Stimulated activated CD4-positive, alpha-beta T cell treated with anti-CD3 and anti-CD28 coated beads, TNF-alpha, amount 100 ng/mL, for 48 hours (primary cell): ENCODE measurements at regions not wholly inside any gene's neighbourhood (a gene's known extent, or its start where the extent isn't known, plus 50 kb on each side); places are given as distances from the start of the nearest gene placed in this dataset.

ENCODE experiments used
- DNase-seq, 3 donors: peaks; one replicate each; pipeline ENCODE4 v3.0.0-alpha.2; 2020; ENCODE audit warnings: low read depth in 3 of 3

GRCh38 chr13:32910530-32910929 lies 105.7 kb upstream of the KL start:
- DNase-seq: no peak

GRCh38 chr13:32911506-32911905 lies 104.7 kb upstream of the KL start:
- peak in 1 of 3 donors; percentile 9 for DNase-seq

GRCh38 chr13:32914686-32915085 lies 101.5 kb upstream of the KL start:
- DNase-seq: no peak

GRCh38 chr13:32917504-32917903 lies 98.7 kb upstream of the KL start:
- DNase-seq: no peak

GRCh38 chr13:32923725-32924124 lies 92.5 kb upstream of the KL start:
- no peak for DNase-seq

GRCh38 chr13:32924886-32925285 lies 91.3 kb upstream of the KL start:
- no peak for DNase-seq

GRCh38 chr13:32925506-32925905 lies 90.7 kb upstream of the KL start:
- no peak for DNase-seq

- no peak for DNase-seq
These were observed 83.8 kb upstream of the KL start for GRCh38 chr13:32932376-32932775.

- DNase-seq: no peak
These were observed 79.5 kb upstream of the KL start for GRCh38 chr13:32936716-32937115.

GRCh38 chr13:32938314-32938713 lies 77.9 kb upstream of the KL start:
- no peak for DNase-seq

GRCh38 chr13:32938907-32939306 lies 77.3 kb upstream of the KL start:
- no peak for DNase-seq

GRCh38 chr13:32940601-32941000 lies 75.6 kb upstream of the KL start:
- no peak for DNase-seq

- DNase-seq: no peak
These were observed 74.9 kb upstream of the KL start for GRCh38 chr13:32941368-32941767.

GRCh38 chr13:32946558-32946957 lies 69.7 kb upstream of the KL start:
- DNase-seq: no peak

GRCh38 chr13:32947411-32948276 lies 68.6 kb upstream of the KL start:
- DNase-seq: no peak

- DNase-seq: no peak
These were observed 66.4 kb upstream of the KL start for GRCh38 chr13:32949820-32950219.

- no peak for DNase-seq
These were observed 64.6 kb upstream of the KL start for GRCh38 chr13:32951580-32951979.

GRCh38 chr13:32955881-32956594 lies 60.2 kb upstream of the KL start:
- DNase-seq: no peak

- DNase-seq: no peak
These were observed 59.7 kb upstream of the KL start for GRCh38 chr13:32956595-32956933.

- DNase-seq: no peak
These were observed 55.6 kb upstream of the KL start for GRCh38 chr13:32960626-32961025.

- no peak for DNase-seq
These were observed 54.5 kb upstream of the KL start for GRCh38 chr13:32961724-32962123.

- DNase-seq: no peak
These were observed 53.9 kb upstream of the KL start for GRCh38 chr13:32962342-32962741.

GRCh38 chr13:32964987-32965386 lies 51.2 kb upstream of the KL start:
- DNase-seq: no peak
